ENCODE measurements at regions not wholly inside any gene's neighbourhood (a gene's known extent, or its start where the extent isn't known, plus 50 kb on each side); places are given as distances from the start of the nearest gene placed in this dataset.

DNA sequence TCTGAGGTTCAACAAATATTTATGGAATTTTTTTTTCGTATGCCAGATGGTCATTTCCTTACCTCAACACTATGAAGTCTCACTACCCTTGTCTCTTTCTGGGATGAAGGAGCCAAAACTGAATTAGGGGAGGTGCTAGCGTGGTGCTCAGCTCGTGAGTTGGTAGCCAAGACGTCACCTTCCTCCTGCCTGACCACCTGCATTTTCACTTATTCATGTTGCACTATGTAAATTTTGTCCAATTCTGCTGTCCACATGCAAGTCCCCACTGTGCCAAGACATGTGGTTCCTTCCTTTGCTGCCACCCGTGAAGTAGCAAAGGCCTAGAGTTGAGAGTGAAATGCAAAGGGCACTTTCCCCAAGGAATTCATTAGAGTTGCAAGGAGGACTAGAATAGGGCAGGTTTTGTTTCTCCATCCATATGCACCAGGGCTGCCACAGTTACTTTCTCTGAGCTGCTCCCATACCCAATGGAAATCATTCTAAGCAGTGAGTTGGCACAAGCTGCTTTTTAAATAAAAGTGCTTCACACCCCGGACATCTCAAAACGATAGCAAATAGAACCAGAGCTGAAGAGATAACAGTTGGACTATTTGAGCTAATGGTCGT lies 591.3 kb upstream of the NOX3 start (continued):
- TF ChIP-seq ZBTB33 (IDR thresholded peaks at IDR 0.05; ENCODE audit: extremely low read depth, insufficient replicate concordance, low read length) = no peak
- no peak for TF ChIP-seq ZNF274 (IDR thresholded peaks at IDR 0.05; ENCODE audit: low read depth, low read length)
- no peak for TF ChIP-seq POLR2A (IDR thresholded peaks at IDR 0.05; ENCODE audit: borderline replicate concordance, extremely low read depth, insufficient read depth, insufficient read length)
- TF ChIP-seq RAD21 (IDR thresholded peaks at IDR 0.05; ENCODE audit: low read depth) = no peak
- no peak for TF ChIP-seq EZH2phosphoT487 (IDR thresholded peaks at IDR 0.05; ENCODE audit: borderline replicate concordance)

DNA sequence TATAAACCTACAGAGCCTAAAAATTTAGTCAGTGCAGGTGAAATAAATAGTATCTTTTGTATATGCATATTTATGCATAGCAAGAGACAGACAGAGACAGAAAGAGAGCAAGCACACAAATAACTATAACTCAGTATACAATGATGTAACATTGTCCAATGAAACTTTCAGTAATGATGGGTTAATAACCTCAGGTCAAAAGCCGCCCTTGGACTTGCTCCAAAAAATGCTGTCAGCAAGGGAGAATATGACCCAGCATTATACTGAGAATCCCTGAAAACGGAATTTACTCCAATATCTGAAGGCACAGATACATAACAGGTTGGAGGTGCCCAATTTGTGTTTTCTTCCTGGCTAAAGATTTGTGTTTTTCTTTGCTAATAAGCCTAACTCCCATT lies 590.6 kb upstream of the NOX3 start:
- no peaks in the 10 kb centered on the region for H3K9me2 ChIP-seq (ENCODE audit: insufficient read depth)
- no peaks in the 10 kb centered on the region for H3K36me3 ChIP-seq (ENCODE audit: control insufficient read depth in 1 of 2, insufficient read depth in 2 of 2, low read length in 2 of 2)
- ChIA-PET CTCF (no interaction called here), RAD21 (ENCODE audit: low non-redundant PET in 1 of 2, low total read pairs in 2 of 2, uncharacterized antibody in 2 of 2, unreplicated experiment in 2 of 2) (no interaction called here), POLR2A (no interaction called here)
- no peaks in the 10 kb centered on the region for H3K79me2 ChIP-seq (ENCODE audit: insufficient read depth, low read length)
- ATAC-seq = no peak
- no peak overlapping the region for H3K27ac ChIP-seq (ENCODE audit: low read depth, low read length)
- no peak overlapping the region for H2AFZ ChIP-seq (ENCODE audit: low read depth, low read length, poor library complexity, severe bottlenecking)
- TF ChIP-seq ELF1 (IDR thresholded peaks at IDR 0.05; ENCODE audit: borderline replicate concordance, low read depth) = no peak
- no peak for TF ChIP-seq ZBTB33 (IDR thresholded peaks at IDR 0.05; ENCODE audit: extremely low read depth, insufficient replicate concordance, low read length)
- TF ChIP-seq EZH2phosphoT487 (IDR thresholded peaks at IDR 0.05; ENCODE audit: borderline replicate concordance) = no peak
- TF ChIP-seq POLR2A (IDR thresholded peaks at IDR 0.05; ENCODE audit: borderline replicate concordance, extremely low read depth, insufficient read depth, insufficient read length) = no peak
- no peak for TF ChIP-seq EZH2 (IDR thresholded peaks at IDR 0.05)
- no peak for TF ChIP-seq EGR1 (IDR thresholded peaks at IDR 0.05; ENCODE audit: low read depth)
- TF ChIP-seq, protein P1, sequence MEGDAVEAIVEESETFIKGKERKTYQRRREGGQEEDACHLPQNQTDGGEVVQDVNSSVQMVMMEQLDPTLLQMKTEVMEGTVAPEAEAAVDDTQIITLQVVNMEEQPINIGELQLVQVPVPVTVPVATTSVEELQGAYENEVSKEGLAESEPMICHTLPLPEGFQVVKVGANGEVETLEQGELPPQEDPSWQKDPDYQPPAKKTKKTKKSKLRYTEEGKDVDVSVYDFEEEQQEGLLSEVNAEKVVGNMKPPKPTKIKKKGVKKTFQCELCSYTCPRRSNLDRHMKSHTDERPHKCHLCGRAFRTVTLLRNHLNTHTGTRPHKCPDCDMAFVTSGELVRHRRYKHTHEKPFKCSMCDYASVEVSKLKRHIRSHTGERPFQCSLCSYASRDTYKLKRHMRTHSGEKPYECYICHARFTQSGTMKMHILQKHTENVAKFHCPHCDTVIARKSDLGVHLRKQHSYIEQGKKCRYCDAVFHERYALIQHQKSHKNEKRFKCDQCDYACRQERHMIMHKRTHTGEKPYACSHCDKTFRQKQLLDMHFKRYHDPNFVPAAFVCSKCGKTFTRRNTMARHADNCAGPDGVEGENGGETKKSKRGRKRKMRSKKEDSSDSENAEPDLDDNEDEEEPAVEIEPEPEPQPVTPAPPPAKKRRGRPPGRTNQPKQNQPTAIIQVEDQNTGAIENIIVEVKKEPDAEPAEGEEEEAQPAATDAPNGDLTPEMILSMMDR (IDR thresholded peaks at IDR 0.05 in 2 of 3, conservative IDR thresholded peaks at IDR 0.05 in 1 of 3; ENCODE audit: borderline replicate concordance in 1 of 3, insufficient read depth in 1 of 3, low read depth in 2 of 3, low read length in 2 of 3) = no peak
- no peak for TF ChIP-seq REST (IDR thresholded peaks at IDR 0.05; ENCODE audit: low read depth)
- no peak for TF ChIP-seq ZNF274 (IDR thresholded peaks at IDR 0.05; ENCODE audit: low read depth, low read length)
- TF ChIP-seq ZFX (IDR thresholded peaks at IDR 0.05) = no peak
- TF ChIP-seq RAD21 (IDR thresholded peaks at IDR 0.05; ENCODE audit: low read depth) = no peak
- TF ChIP-seq POLR2AphosphoS5 (IDR thresholded peaks at IDR 0.05; ENCODE audit: low read depth, low read length) = no peak
- BruUV-seq (replicated peaks) = no TSS peak
- no peaks in the 10 kb centered on the region for H3K4me1 ChIP-seq (ENCODE audit: control insufficient read depth in 1 of 2, insufficient read depth in 2 of 2, low read length in 2 of 2)
- no peaks in the 10 kb centered on the region; the same call in 1 of the 2 replicates for H4K20me1 ChIP-seq (ENCODE audit: insufficient read depth)
- H3K9ac ChIP-seq (ENCODE audit: low read length) = no peak overlapping the region
- no peak overlapping the region for H3K4me3 ChIP-seq (replicated peaks in 1 of 2; ENCODE audit: low read depth in 1 of 2, low read length in 2 of 2)
- DNase-seq (ENCODE audit: low read depth, low spot score) = no peak
- no peak overlapping the region for H3K4me2 ChIP-seq (ENCODE audit: low read length)
- intact Hi-C loops (cut with micrococcal nuclease) = no loop called here
- no peaks in the 10 kb centered on the region for H3K9me3 ChIP-seq (ENCODE audit: control insufficient read depth in 1 of 2, insufficient read depth in 1 of 2, low read depth in 1 of 2, low read length in 2 of 2)
- no peaks in the 10 kb centered on the region for H3K27me3 ChIP-seq (ENCODE audit: insufficient read depth, low read length)
